Aorta (tissue), 5 donors: ENCODE measurements at regions not wholly inside any gene's neighbourhood (a gene's known extent, or its start where the extent isn't known, plus 50 kb on each side); places are given as distances from the start of the nearest gene placed in this dataset.

Experiments
- ATAC-seq: fragments of 200-7000 bp; cut with Tn5 transposase; one replicate; pipeline ENCODE4 v1.9.1; 2022; ENCODE audit warnings: moderate library complexity; ENCODE audit not compliant: low FRiP score
- DNase-seq, 2 donors: peaks; one replicate each; pipeline ENCODE4 v3.0.0-alpha.2; 2020
- H3K27ac ChIP-seq, 2 donors: one replicate each; pipeline ENCODE4 v1.5.1; 2013; ENCODE audit warnings: low read length in 2 of 2, mild to moderate bottlenecking in 2 of 2, moderate library complexity in 2 of 2, control low read depth in 1 of 2, inconsistent platforms in 1 of 2, low read depth in 1 of 2
- H3K27me3 ChIP-seq, 2 donors: one replicate each; pipeline ENCODE4 v1.6.1; 2013; ENCODE audit warnings: control low read depth in 1 of 2, low read length in 1 of 2, mild to moderate bottlenecking in 1 of 2, moderate library complexity in 1 of 2; ENCODE audit not compliant: insufficient read depth in 2 of 2, control insufficient read depth in 1 of 2
- H3K36me3 ChIP-seq, 2 donors: one replicate each; pipeline ENCODE4 v1.6.1; 2013; ENCODE audit warnings: control low read depth in 1 of 2, low read length in 1 of 2, mild to moderate bottlenecking in 1 of 2; ENCODE audit not compliant: insufficient read depth in 2 of 2, control insufficient read depth in 1 of 2
- H3K4me1 ChIP-seq, 2 donors: one replicate each; pipeline ENCODE4 v1.6.1; 2013; ENCODE audit warnings: low read length in 2 of 2, control low read depth in 1 of 2, mild to moderate bottlenecking in 1 of 2, moderate library complexity in 1 of 2; ENCODE audit not compliant: insufficient read depth in 2 of 2, control insufficient read depth in 1 of 2
- H3K4me3 ChIP-seq, 2 donors: one replicate each; pipeline ENCODE4 v1.5.1; 2013; ENCODE audit warnings: low read length in 2 of 2, control low read depth in 1 of 2, mild to moderate bottlenecking in 1 of 2
- H3K9me3 ChIP-seq: one replicate; pipeline ENCODE4 v1.6.1; 2013; ENCODE audit warnings: mild to moderate bottlenecking, low read length; ENCODE audit not compliant: control insufficient read depth
- WGBS, 2 donors: extraction: QIAGEN DNeasy Blood & Tissue Kit; methylation state at CpG; one replicate each; pipeline ENCODE4 v1.1.7; 2013; 5-methylcytosine and 5-hydroxymethylcytosine counted together
- intact Hi-C, 2 donors: fragments of 100-400 bp; cut with DNase I; formaldehyde crosslinking; loops; one replicate each; pipeline versions ENCODE4 v1.14.2 to v1.15.0; 2022
- donor health status: healthy with polysubstance abuse.
- donor health status: Bipolar disorder and iron deficiency.
- donor health status: DM: no; HTN: no; CAD: no.
- donor health status: DM: no; HTN: no; CAD: no.
- donor health status: DM: yes; HTN: yes; CAD: no.

DNA sequence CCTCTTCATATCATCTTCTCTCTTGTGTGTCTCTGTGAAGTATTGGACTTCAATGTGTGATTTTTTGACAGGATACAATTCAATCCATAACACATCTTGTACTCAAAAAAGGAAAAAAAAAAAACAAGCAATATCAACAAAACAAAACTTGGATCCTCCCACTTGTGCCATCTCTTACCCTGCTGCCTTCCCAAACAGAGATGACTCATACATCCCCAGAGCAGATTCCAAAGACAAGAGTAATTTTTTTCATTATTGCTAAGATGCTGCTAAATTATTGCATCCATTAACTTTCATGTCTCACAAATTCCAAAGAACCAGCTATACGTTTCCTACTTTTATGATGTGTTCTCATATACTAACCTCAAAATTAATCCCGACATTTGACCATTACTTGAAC, 479.2 kb downstream of the GBA3 start:
- no peaks in the 10 kb centered on the region for H3K27me3 ChIP-seq
- ATAC-seq (no peak), DNase-seq (no peak)
- no peak overlapping the region for H3K4me3 ChIP-seq
- H3K9me3 ChIP-seq: no peaks in the 10 kb centered on the region
- H3K27ac ChIP-seq: no peak overlapping the region
- 47 to 63% methylated on average over 2 of the region's 2 CpGs for WGBS, 2 donors
- intact Hi-C loops: no loop called here
- H3K36me3 ChIP-seq: no peaks in the 10 kb centered on the region
- no peaks in the 10 kb centered on the region for H3K4me1 ChIP-seq

DNA sequence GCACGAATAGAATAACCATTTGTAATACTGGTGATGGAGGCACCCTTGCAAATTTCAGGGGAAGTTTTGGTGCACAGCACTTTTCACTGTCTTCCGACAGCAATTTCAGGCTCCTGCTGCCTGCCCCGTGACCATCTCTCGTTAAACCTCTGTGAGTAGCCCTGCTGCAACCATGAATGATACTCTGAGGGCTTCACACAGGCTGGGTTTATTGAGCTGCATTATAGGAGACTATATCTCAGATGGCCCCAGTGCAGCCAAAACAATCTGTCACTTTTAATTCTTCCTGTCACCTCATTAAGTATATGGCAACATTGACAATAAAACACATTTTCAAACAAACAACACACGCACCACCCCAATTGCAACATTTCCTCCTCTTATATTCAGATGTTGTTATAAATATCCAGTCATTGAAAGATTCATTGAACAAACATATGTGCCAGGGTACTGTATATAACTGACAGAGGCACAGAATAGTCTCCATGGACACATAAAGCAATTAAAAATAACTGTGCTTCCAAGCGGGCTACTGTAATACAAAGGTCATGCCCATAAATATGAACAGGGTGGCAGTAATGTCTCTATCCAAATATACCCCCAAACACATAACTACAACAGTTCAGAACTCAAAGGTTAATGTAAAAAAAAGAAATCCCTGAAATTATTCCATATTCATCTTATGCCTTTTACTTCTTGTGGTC, 477.0 kb downstream of the GBA3 start:
- Histone ChIP-seq H3K36me3 (no peaks in the 10 kb centered on the region), H3K9me3 (no peaks in the 10 kb centered on the region), H3K4me1 (no peaks in the 10 kb centered on the region), H3K27me3 (no peaks in the 10 kb centered on the region), H3K27ac (no peak overlapping the region), H3K4me3 (no peak overlapping the region)
- 30 to 31% methylated on average over 6 of the region's 6 CpGs for WGBS, 2 donors
- no peak for DNase-seq
- intact Hi-C loops: no loop called here
- ATAC-seq: no peak

DNA sequence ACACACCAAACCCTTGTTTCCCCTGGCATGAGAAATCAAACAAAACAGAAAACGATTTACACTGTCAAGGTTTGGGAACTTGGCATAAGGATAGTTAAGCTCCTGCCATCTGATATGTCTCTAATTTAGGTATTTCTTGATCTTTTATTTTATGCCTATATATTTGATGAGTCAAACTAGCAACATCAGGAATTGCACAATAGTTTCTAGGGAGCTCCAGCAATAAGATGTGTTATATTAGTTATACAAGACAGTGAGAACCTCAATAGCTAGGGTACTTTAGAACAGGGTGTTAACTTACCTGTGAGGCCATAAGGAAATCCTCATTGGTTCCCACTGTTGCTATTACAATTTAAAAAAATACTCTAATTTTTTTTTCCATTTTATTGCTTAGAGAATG, 474.2 kb downstream of the GBA3 start:
- WGBS, 2 donors: 57 to 63% methylated on average over 1 of the region's 1 CpG
- H3K4me1 ChIP-seq: no peaks in the 10 kb centered on the region
- no peaks in the 10 kb centered on the region for H3K27me3 ChIP-seq
- no peak overlapping the region for H3K4me3 ChIP-seq
- intact Hi-C loops: no loop called here
- no peak for DNase-seq
- no peak for ATAC-seq
- H3K36me3 ChIP-seq: no peaks in the 10 kb centered on the region
- H3K27ac ChIP-seq: no peak overlapping the region
- H3K9me3 ChIP-seq: no peaks in the 10 kb centered on the region

DNA sequence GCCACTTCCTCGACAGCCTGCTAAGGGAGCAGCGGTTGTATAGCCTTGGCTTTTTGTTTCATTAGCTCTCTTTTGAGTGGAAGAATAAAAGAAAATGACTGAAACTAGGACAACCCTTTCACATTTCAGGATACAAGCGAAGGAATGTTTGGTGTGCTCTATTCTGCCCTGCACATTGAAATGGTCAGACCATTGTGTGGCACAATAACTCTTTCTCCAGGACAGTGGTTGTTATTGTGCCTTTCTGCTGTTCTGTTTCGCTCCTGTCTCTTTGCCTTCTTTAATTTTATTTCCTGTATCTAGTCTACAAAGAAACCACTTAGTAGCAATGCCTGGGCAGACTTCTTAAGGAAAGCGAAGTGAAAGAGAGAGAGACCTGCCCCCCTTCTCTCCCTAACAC, 473.7 kb downstream of the GBA3 start:
- no peak overlapping the region for H3K4me3 ChIP-seq
- no peaks in the 10 kb centered on the region for H3K27me3 ChIP-seq
- 82 to 90% methylated on average over 5 of the region's 5 CpGs for WGBS, 2 donors
- intact Hi-C loops: no loop called here
- H3K27ac ChIP-seq: no peak overlapping the region
- no peaks in the 10 kb centered on the region for H3K4me1 ChIP-seq
- H3K9me3 ChIP-seq: no peaks in the 10 kb centered on the region
- no peaks in the 10 kb centered on the region for H3K36me3 ChIP-seq
- DNase-seq: no peak
- ATAC-seq: no peak

DNA sequence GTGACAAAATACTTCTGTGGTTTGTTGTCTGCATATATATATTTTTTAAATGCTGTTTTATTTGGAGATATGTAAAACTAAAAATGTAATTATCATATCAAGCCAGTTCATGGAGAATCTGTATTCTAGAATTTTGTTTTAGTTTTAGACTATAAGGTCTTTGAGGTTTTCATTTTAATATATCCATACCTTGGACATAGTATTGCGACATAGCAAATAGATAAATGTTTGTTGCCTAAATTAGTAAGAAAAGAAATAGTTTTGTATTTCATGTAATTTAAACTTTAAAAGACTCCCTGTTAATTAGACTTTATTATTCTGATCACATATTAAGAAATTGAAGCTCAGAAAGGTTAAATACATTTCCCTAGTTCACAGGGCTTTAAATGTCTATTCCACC, 472.9 kb downstream of the GBA3 start:
- H3K27ac ChIP-seq: no peak overlapping the region
- no peaks in the 10 kb centered on the region for H3K9me3 ChIP-seq
- H3K4me1 ChIP-seq: no peaks in the 10 kb centered on the region
- H3K27me3 ChIP-seq: no peaks in the 10 kb centered on the region
- intact Hi-C loops: no loop called here
- WGBS, 2 donors: 93% methylated on average over 1 of the region's 1 CpG
- H3K36me3 ChIP-seq: no peaks in the 10 kb centered on the region
- DNase-seq (no peak), ATAC-seq (no peak)
- no peak overlapping the region for H3K4me3 ChIP-seq

DNA sequence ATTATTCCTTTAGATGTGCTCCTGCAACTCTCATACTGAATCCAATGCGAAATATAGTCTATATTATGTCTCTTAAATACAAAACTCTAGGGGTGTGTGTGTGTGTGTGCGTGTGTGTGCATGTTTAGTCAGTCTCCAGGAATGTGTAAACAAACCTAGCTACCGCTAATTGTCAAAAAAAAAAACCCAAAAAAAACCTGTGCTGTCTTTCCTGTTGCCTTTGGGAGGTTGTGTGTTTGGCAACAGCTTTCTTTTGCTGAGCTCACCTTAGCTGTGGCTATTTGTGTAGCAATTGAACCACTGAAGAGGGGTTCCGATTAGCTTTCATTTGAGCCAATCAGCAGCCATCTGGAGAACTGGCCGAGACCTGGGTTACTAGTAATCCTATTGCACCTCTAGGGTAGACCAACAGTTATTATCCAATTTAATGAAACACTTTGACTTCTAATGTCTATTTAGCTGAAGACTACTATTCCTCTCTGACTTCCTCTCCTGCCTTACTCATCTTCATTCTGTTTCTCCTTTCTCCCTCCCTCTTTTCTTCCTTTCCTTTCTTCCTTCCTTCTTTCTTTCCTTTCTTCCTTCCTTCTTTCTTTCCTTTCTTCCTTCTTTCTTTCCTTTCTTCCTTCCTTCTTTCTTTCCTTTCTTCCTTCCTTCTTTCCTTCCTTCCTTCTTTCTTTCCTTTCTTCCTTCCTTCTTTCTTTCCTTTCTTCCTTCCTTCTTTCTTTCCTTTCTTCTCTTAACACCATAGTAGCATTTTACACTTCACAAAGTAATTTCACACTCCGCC, 471.1 kb downstream of the GBA3 start:
- Histone ChIP-seq H3K9me3 (no peaks in the 10 kb centered on the region), H3K27me3 (no peaks in the 10 kb centered on the region), H3K4me1 (no peaks in the 10 kb centered on the region), H3K27ac (no peak overlapping the region), H3K4me3 (no peak overlapping the region), H3K36me3 (no peaks in the 10 kb centered on the region)
- intact Hi-C loops: no loop called here
- ATAC-seq (no peak), DNase-seq (no peak)
- WGBS, 2 donors: 62 to 70% methylated on average over 6 of the region's 6 CpGs

DNA sequence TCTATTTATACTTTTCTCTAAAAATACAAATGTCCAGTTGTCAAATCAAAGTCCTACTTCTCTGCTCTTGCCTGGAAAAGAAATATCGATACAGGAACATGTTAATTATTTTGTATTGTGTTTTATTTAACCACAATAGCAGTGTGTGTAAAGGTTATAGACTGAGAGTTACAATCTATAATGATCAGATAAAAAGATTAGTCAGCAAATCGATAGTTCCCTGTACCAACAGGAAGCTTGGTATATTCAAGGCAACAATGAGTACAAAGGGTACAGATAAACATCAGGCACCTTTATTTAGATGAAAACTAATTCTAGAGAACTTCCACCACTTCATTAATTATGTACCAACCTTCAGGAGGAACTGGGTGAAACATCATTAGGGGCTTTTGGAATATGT, 469.5 kb downstream of the GBA3 start:
- Histone ChIP-seq H3K4me3 (no peak overlapping the region), H3K9me3 (no peaks in the 10 kb centered on the region), H3K4me1 (no peaks in the 10 kb centered on the region), H3K27me3 (no peaks in the 10 kb centered on the region), H3K27ac (no peak overlapping the region), H3K36me3 (no peaks in the 10 kb centered on the region)
- intact Hi-C loops: no loop called here
- no peak for ATAC-seq
- 80 to 92% methylated on average over 2 of the region's 2 CpGs for WGBS, 2 donors
- no peak for DNase-seq

DNA sequence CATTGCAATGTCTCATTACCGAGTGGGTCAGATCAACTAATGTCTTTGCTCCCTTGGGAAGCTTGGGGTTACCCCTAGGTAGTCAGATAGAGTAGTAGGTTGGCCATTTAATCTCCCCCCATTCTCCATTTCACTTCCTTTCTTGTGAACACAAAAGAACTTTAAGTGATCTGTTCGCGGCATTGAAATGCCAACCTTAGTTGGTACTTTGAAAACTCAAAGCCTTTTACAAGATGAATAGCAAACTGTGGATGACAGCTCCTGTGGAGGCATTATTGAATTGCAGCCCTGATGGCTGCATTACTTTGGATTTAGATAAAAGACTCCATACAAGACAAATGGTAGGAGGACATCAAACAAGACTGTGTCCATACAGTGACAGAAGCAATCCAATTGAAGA, 469.1 kb downstream of the GBA3 start:
- DNase-seq (no peak), ATAC-seq (no peak)
- no peaks in the 10 kb centered on the region for H3K36me3 ChIP-seq
- H3K27ac ChIP-seq: no peak overlapping the region
- no peaks in the 10 kb centered on the region for H3K27me3 ChIP-seq
- H3K4me1 ChIP-seq: no peaks in the 10 kb centered on the region
- no peak overlapping the region for H3K4me3 ChIP-seq
- H3K9me3 ChIP-seq: no peaks in the 10 kb centered on the region
- intact Hi-C loops: no loop called here
- 72 to 80% methylated on average over 3 of the region's 3 CpGs for WGBS, 2 donors

DNA sequence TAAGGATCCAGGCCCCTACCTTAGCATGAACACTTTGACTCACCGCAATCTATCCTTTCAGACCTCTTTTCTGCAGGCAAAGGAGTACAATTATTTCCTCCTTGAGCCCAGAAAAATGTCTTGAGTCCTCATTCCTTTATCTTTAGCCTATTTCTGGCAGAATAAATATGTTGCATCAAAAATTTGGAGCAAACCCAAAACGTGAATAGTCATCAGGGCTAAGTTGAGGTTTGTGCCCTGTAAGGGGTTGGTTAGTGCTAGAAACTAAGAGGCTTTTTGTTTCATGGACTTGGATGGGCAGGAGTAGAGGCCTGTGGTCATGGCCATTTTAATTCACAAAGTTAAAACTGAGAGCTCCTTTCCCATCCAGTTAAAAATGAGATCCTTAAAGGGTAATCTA, 460.3 kb downstream of the GBA3 start:
- DNase-seq (no peak), ATAC-seq (no peak)
- Histone ChIP-seq H3K9me3 (no peaks in the 10 kb centered on the region), H3K27ac (no peak overlapping the region), H3K4me3 (no peak overlapping the region), H3K4me1 (peaks cover 0 to 3% of the 10 kb centered on the region in 2 donors), H3K36me3 (no peaks in the 10 kb centered on the region), H3K27me3 (no peaks in the 10 kb centered on the region)
- 33 to 40% methylated on average over 2 of the region's 2 CpGs for WGBS, 2 donors
- intact Hi-C loops: no loop called here
